Lower lobe of right lung (tissue), 2 donors: ENCODE measurements at regions not wholly inside any gene's neighbourhood (a gene's known extent, or its start where the extent isn't known, plus 50 kb on each side); places are given as distances from the start of the nearest gene placed in this dataset.

Experiments used
- ATAC-seq, 2 donors: fragments of 200-7000 bp; cut with Tn5 transposase; one replicate each; pipeline ENCODE4 v1.9.1; 2020 to 2022; ENCODE audit warnings: mild to moderate bottlenecking in 2 of 2, moderate library complexity in 2 of 2
- DNase-seq: peaks from one replicate; pipeline ENCODE4 v3.0.0-alpha.2; 2020
- H3K27ac ChIP-seq: fragments of 200-600 bp; one replicate; pipeline ENCODE4 v1.8.0; 2022
- H3K27me3 ChIP-seq: fragments of 200-600 bp; one replicate; pipeline ENCODE4 v1.8.0; 2022; ENCODE audit warnings: low read depth
- H3K36me3 ChIP-seq: fragments of 200-600 bp; one replicate; pipeline ENCODE4 v1.8.0; 2022; ENCODE audit warnings: mild to moderate bottlenecking
- H3K4me1 ChIP-seq: fragments of 200-600 bp; one replicate; pipeline ENCODE4 v1.8.0; 2022
- H3K4me3 ChIP-seq: fragments of 200-600 bp; one replicate; pipeline ENCODE4 v1.8.0; 2022; ENCODE audit warnings: mild to moderate bottlenecking
- H3K9me3 ChIP-seq: fragments of 200-600 bp; one replicate; pipeline ENCODE4 v1.8.0; 2022
- intact Hi-C: fragments of 100-400 bp; cut with DNase I; formaldehyde crosslinking; loops from one replicate; pipeline ENCODE4 v1.11.0; 2022
- TF ChIP-seq, protein P1 (sequence below): fragments of 200-600 bp; IDR thresholded peaks from one replicate; pipeline ENCODE4 v1.8.0; 2022; ENCODE audit warnings: antibody characterized with exemption, mild to moderate bottlenecking
- donor health status: DM: no; HTN: yes; CAD: no; lungs with severe emphysema.

DNA sequence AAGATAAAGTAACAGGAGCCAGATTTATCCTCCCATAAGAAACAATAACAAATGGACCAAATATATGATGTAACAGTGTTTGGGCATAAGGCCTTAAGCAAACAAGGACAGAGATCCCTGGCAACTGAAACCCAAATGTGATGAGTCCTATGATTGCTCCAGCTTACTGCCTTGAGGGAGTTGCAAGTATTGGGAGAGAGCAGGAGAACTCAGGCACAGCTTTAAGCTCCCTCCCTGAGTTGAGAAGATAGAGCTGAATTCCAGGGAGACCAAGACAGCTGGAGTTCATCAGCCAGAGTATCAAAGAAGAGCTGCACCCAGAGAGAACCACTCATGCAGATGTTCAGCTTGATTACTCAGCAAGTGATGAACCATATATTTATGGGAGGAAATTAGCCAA lies 814.5 kb upstream of the RAB6C start:
- Histone ChIP-seq H3K9me3 (no peaks in the 10 kb centered on the region), H3K4me3 (no peak overlapping the region), H3K27me3 (no peaks in the 10 kb centered on the region), H3K36me3 (no peaks in the 10 kb centered on the region), H3K4me1 (no peaks in the 10 kb centered on the region), H3K27ac (no peak overlapping the region)
- intact Hi-C loops, result no loop called here
- DNase-seq, result no peak
- peak in 1 of 2 donors; percentile 27 for ATAC-seq
- TF ChIP-seq, protein P1, sequence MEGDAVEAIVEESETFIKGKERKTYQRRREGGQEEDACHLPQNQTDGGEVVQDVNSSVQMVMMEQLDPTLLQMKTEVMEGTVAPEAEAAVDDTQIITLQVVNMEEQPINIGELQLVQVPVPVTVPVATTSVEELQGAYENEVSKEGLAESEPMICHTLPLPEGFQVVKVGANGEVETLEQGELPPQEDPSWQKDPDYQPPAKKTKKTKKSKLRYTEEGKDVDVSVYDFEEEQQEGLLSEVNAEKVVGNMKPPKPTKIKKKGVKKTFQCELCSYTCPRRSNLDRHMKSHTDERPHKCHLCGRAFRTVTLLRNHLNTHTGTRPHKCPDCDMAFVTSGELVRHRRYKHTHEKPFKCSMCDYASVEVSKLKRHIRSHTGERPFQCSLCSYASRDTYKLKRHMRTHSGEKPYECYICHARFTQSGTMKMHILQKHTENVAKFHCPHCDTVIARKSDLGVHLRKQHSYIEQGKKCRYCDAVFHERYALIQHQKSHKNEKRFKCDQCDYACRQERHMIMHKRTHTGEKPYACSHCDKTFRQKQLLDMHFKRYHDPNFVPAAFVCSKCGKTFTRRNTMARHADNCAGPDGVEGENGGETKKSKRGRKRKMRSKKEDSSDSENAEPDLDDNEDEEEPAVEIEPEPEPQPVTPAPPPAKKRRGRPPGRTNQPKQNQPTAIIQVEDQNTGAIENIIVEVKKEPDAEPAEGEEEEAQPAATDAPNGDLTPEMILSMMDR, result no peak

DNA sequence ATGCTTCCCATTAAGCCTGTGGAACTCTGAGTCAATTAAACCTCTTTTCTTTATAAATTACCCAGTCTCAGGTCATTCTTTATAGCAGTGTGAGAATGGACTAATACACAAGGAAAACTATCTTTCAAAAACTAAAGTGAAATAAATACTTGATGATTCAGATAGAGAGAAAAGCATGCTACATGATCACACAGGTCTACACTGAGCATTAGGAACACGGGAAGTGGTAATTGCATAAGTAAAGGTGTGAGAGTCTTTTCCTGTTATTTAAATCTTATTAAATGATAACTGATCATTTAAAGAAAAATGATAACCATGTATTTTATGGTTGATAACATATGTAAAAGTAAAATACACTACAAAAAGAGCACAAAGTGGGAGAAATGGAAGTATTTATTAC lies 812.0 kb upstream of the RAB6C start:
- ATAC-seq (no peak), DNase-seq (no peak)
- Histone ChIP-seq H3K36me3 (no peaks in the 10 kb centered on the region), H3K4me1 (no peaks in the 10 kb centered on the region), H3K9me3 (no peaks in the 10 kb centered on the region), H3K27me3 (no peaks in the 10 kb centered on the region), H3K27ac (no peak overlapping the region), H3K4me3 (no peak overlapping the region)
- TF ChIP-seq, protein P1, result no peak
- intact Hi-C loops, result no loop called here

DNA sequence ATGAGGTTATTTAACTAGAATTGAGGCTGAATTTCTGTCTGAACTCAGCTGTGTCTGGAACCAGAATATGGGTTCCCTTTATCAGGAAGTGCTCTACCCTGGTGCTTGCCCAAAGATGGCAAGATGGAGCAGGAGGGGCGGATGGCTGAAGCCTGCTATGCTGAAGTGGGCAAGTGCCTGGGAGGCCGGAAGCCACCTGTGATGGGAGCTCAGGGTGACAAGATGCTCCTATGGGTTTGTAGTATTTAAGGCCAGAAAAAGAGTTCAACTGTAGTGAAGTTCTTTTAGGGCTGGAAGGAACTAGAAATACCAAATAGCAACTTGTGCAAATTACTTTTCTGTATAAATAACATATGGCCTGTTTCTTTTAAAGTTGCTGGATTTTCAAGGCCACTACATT lies 808.9 kb upstream of the RAB6C start:
- TF ChIP-seq, protein P1, result no peak
- intact Hi-C loops, result no loop called here
- H3K4me3 ChIP-seq, result no peak overlapping the region

DNA sequence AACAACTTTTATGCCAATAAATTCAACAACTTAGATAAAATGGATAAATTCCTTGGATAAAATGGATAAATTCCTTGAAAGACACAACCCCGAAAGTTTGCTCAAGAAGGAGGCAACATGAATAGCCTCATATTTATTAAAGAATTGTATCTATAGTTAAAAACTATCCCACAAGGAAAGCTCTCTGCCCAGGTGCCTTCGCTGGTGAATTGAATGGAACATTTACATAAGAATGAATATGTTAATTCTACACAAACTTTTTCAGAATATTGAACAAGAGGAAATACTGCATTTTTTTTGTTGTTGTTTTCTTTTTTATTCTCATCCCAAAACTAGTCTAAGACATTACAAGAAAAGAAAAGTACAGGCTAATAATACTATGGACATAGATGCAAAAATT lies 805.3 kb upstream of the RAB6C start:
- DNase-seq, result no peak
- no peaks in the 10 kb centered on the region for H3K9me3 ChIP-seq
- H3K27ac ChIP-seq, result no peak overlapping the region
- H3K4me1 ChIP-seq, result no peaks in the 10 kb centered on the region
- ATAC-seq, result no peak
- H3K27me3 ChIP-seq, result no peaks in the 10 kb centered on the region
- TF ChIP-seq, protein P1, result no peak
- intact Hi-C loops, result no loop called here
- no peak overlapping the region for H3K4me3 ChIP-seq
- H3K36me3 ChIP-seq, result no peaks in the 10 kb centered on the region

More for the DNA sequence above, 808.9 kb upstream of the RAB6C start:
- ATAC-seq (no peak), DNase-seq (no peak)
- Histone ChIP-seq H3K9me3 (no peaks in the 10 kb centered on the region), H3K4me1 (no peaks in the 10 kb centered on the region), H3K27me3 (no peaks in the 10 kb centered on the region), H3K36me3 (no peaks in the 10 kb centered on the region), H3K27ac (no peak overlapping the region)

DNA sequence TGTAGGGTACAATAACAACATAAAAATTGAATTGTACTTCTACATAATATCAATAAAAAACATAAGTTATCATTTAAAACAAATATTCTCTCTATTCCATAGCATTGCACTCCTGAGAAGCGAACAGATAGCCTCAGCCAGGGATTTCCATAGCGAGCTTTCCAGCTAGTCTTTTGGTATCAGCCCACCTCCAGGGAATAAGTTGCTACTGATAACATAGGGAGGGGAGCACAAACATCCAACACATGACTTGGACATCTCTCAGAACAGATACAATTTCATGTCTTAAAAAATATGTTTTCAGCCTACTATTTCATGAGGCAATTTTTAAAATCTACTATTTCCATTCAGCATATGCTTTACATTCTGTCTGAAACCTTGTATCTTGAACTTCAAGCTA lies 804.4 kb upstream of the RAB6C start:
- intact Hi-C loops, result no loop called here
- DNase-seq (no peak), ATAC-seq (no peak)
- no peak overlapping the region for H3K4me3 ChIP-seq
- no peaks in the 10 kb centered on the region for H3K36me3 ChIP-seq
- H3K9me3 ChIP-seq, result no peaks in the 10 kb centered on the region
- no peaks in the 10 kb centered on the region for H3K4me1 ChIP-seq
- TF ChIP-seq, protein P1, result no peak
- H3K27ac ChIP-seq, result no peak overlapping the region
- no peaks in the 10 kb centered on the region for H3K27me3 ChIP-seq

DNA sequence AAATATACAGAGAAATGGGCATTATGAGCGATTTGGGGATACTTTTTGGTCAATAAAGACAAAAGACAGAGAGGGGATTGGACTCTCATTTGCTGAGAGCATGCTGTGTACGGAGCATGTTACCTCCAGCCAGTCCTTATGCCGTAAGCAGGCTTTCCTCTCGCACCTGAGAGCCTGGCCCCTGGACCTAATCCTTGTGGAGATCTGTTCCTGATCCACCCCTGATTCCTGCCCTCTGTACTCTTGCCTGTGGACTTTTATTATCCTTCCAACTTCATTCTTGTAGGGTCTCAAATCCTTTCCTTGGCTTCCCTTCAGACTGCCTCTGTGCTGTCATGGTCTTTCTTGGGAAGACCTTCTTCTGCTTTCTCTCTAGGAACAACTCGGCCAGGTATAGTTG lies 803.1 kb upstream of the RAB6C start:
- no peak overlapping the region for H3K4me3 ChIP-seq
- TF ChIP-seq, protein P1, result no peak
- ATAC-seq (no peak), DNase-seq (no peak)
- no peaks in the 10 kb centered on the region for H3K4me1 ChIP-seq
- no peaks in the 10 kb centered on the region for H3K36me3 ChIP-seq
- intact Hi-C loops, result no loop called here
- H3K27me3 ChIP-seq, result no peaks in the 10 kb centered on the region
- no peaks in the 10 kb centered on the region for H3K9me3 ChIP-seq
- H3K27ac ChIP-seq, result no peak overlapping the region
